Activated CD8-positive, alpha-beta T cell treated with anti-CD3 and anti-CD28 coated beads, Interleukin-2, amount 10 ng/mL, durations not matched to agents 7 days and 5 days (primary cell): ENCODE measurements at regions not wholly inside any gene's neighbourhood (a gene's known extent, or its start where the extent isn't known, plus 50 kb on each side); places are given as distances from the start of the nearest gene placed in this dataset.

Experiments used
- ATAC-seq: fragments of 150-1000 bp; cut with Tn5 transposase; one replicate; pipeline ENCODE4 v1.10.0; 2021; ENCODE audit warnings: moderate library complexity
- CTCF ChIA-PET: fragments of 350-600 bp; sonication (Branson Sonifier 250); formaldehyde crosslinking; loops from one replicate; lab custom pipeline; 2021; ENCODE audit warnings: antibody characterized with exemption; lab: Charles Lee
- POLR2A ChIA-PET: fragments of 350-600 bp; sonication (Branson Sonifier 250); formaldehyde crosslinking; loops from one replicate; lab custom pipeline; 2021; ENCODE audit warnings: antibody characterized with exemption; lab: Charles Lee
- DNase-seq: peaks from one replicate; pipeline ENCODE4 v3.0.0-alpha.2; 2020
- H3K27ac Mint-ChIP-seq: one replicate; pipeline ENCODE4 v1.8.0; 2021; ENCODE audit warnings: mild to moderate bottlenecking, mixed read lengths
- H3K27me3 Mint-ChIP-seq: one replicate; pipeline ENCODE4 v1.8.0; 2021; ENCODE audit warnings: low read depth, mixed read lengths
- H3K36me3 Mint-ChIP-seq: one replicate; pipeline ENCODE4 v1.8.0; 2021; ENCODE audit warnings: low read depth, mixed read lengths
- H3K4me1 Mint-ChIP-seq: one replicate; pipeline ENCODE4 v1.8.0; 2021; ENCODE audit warnings: low read depth, mixed read lengths
- H3K4me3 Mint-ChIP-seq: one replicate; pipeline ENCODE4 v1.8.0; 2021; ENCODE audit warnings: mild to moderate bottlenecking, mixed read lengths
- H3K9me3 Mint-ChIP-seq: one replicate; pipeline ENCODE4 v1.8.0; 2022; ENCODE audit warnings: mixed read lengths; ENCODE audit not compliant: insufficient read depth

DNA sequence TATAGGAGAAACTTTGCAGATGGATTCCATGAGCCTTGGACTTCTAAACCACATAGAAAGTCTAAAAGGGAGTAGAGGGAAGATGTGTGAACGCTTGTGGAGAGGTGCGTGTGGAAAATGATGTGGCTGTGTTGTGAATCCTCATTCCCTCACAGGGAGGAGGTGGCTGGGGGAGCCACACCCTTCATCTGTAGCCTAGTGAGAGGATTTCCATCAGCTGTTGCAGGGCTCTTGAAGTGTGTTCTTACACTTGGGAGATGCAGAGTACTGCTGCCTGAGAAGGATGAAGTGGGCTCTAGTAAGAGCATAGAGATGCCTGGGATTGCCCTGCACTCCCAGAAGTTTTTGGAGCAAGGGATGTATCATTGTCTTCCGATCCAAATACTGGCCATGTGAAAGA is 279.6 kb downstream of the QKI start:
- H3K36me3 Mint-ChIP-seq = no peaks in the 10 kb centered on the region
- DNase-seq (no peak), ATAC-seq (no peak)
- no peaks in the 10 kb centered on the region for H3K9me3 Mint-ChIP-seq
- peaks cover 9% of the 10 kb centered on the region for H3K27me3 Mint-ChIP-seq
- ChIA-PET CTCF (no interaction called here), POLR2A (no interaction called here)
- no peak overlapping the region for H3K27ac Mint-ChIP-seq
- H3K4me3 Mint-ChIP-seq = no peak overlapping the region
- no peaks in the 10 kb centered on the region for H3K4me1 Mint-ChIP-seq

- no peak overlapping the region for H3K4me3 Mint-ChIP-seq
- POLR2A ChIA-PET = no interaction called here
- H3K9me3 Mint-ChIP-seq = no peaks in the 10 kb centered on the region
- peaks cover 8% of the 10 kb centered on the region for H3K27me3 Mint-ChIP-seq
- DNase-seq = no peak
- no peak for ATAC-seq
- CTCF ChIA-PET = no interaction called here
- H3K27ac Mint-ChIP-seq = no peak overlapping the region
- H3K4me1 Mint-ChIP-seq = no peaks in the 10 kb centered on the region
- H3K36me3 Mint-ChIP-seq = no peaks in the 10 kb centered on the region
Observed at GRCh38 chr6:163691049-163691448, 276.5 kb downstream of the QKI start.

DNA sequence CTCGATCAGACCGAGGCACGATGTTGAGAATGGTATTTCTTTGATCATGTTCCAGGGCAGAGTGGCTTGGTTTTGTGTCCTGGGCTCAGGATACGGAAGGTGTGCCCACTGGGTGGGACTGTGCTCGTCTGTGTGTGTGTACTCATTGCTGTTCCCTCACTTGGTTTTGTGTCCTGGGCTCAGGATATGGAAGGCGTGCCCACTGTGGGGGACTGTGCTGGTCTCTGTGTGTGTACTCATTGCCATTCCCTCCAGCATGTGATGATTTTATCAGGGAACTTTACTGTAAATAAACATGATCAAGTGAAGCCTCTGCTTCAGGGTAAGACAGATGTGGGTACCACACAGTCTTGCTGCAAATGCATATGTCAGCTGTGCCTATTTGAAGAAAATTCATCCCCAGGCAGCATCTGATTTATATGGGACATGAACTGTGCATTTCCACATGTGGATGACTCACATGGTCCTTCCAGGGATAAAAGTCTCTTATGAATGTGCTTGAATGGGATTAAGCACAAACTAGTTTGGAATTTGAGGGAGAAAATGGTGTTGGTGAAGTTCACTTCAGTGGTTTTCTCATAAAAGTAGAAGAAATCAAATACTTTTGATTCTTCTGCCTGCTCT is 274.3 kb downstream of the QKI start:
- H3K9me3 Mint-ChIP-seq = no peaks in the 10 kb centered on the region
- ChIA-PET CTCF (no interaction called here), POLR2A (no interaction called here)
- peaks cover 8% of the 10 kb centered on the region for H3K27me3 Mint-ChIP-seq
- DNase-seq (no peak), ATAC-seq (no peak)
- H3K27ac Mint-ChIP-seq = no peak overlapping the region
- H3K36me3 Mint-ChIP-seq = no peaks in the 10 kb centered on the region
- no peaks in the 10 kb centered on the region for H3K4me1 Mint-ChIP-seq
- no peak overlapping the region for H3K4me3 Mint-ChIP-seq

GRCh38 chr6:163687075-163687474 is 272.6 kb downstream of the QKI start:
- ChIA-PET CTCF (no interaction called here), POLR2A (no interaction called here)
- DNase-seq (no peak), ATAC-seq (no peak)
- Mint-ChIP-seq H3K27me3 (peaks cover 11% of the 10 kb centered on the region), H3K27ac (no peak overlapping the region), H3K4me1 (no peaks in the 10 kb centered on the region), H3K9me3 (no peaks in the 10 kb centered on the region), H3K36me3 (no peaks in the 10 kb centered on the region), H3K4me3 (no peak overlapping the region)

DNA sequence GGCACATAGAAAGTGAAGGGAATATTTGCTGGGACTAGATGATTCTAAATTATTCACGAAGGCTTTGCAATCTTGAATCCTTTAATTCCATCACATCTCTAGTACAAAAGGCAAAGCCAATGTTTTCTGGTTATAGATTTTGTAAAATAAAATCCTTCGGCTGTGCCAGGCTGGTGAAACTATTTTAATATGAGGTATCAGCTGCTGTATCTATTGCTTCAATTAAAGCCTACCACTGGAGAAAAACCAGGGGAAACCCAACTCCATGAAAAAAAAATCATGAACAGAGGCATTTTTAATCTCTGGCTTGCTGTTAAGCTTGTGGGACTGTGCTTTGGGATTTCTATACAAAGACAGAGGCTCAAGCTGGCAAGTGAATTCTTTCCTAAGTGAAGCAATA is 271.8 kb downstream of the QKI start:
- H3K27me3 Mint-ChIP-seq = peaks cover 11% of the 10 kb centered on the region
- H3K27ac Mint-ChIP-seq = no peak overlapping the region
- ChIA-PET POLR2A (no interaction called here), CTCF (no interaction called here)
- no peaks in the 10 kb centered on the region for H3K9me3 Mint-ChIP-seq
- no peak overlapping the region for H3K4me3 Mint-ChIP-seq
- ATAC-seq (no peak), DNase-seq (no peak)
- H3K36me3 Mint-ChIP-seq = no peaks in the 10 kb centered on the region
- no peaks in the 10 kb centered on the region for H3K4me1 Mint-ChIP-seq

GRCh38 chr6:163683105-163683622 is 268.6 kb downstream of the QKI start:
- Mint-ChIP-seq H3K36me3 (no peaks in the 10 kb centered on the region), H3K27me3 (peaks cover 9% of the 10 kb centered on the region), H3K4me3 (no peak overlapping the region), H3K27ac (no peak overlapping the region), H3K4me1 (no peaks in the 10 kb centered on the region), H3K9me3 (no peaks in the 10 kb centered on the region)
- ChIA-PET POLR2A (no interaction called here), CTCF (no interaction called here)
- ATAC-seq (no peak), DNase-seq (no peak)

- Mint-ChIP-seq H3K9me3 (no peaks in the 10 kb centered on the region), H3K27ac (no peak overlapping the region), H3K27me3 (peaks cover 10% of the 10 kb centered on the region), H3K4me3 (no peak overlapping the region), H3K4me1 (no peaks in the 10 kb centered on the region), H3K36me3 (no peaks in the 10 kb centered on the region)
- ATAC-seq (no peak), DNase-seq (no peak)
- ChIA-PET CTCF (no interaction called here), POLR2A (no interaction called here)
Observed at GRCh38 chr6:163679753-163680152, 265.2 kb downstream of the QKI start.

DNA sequence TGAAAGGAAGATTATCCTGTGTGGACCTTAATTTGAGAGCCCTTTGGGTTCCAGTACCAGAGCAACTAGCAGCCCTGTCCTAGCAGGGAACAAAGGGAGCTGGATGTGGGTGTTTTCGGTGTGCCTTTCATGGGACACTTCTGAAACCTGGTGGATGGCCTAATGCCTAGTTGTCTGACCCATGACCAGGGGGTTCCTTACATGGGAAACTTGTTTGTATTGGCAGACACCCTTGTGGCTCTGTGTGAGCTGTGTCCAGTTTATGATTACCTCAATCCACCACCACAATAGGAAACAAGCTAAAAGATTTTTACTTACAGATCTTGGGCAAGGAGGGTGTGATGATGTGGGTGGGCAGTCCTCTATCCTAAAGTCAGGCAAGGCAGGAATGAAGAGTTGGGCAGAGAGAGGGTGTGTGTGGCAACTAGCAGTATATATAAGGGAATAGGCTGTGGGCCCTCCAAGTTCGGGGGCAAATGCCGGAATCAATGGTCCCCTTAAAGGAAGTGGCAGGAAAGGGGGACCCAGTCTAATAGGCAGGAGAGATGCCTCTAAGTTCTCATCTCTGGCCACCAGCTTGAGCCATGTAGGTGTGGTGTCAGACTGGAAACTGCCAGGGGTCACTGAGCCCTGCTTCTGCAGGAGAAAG is 264.6 kb downstream of the QKI start:
- CTCF ChIA-PET = no interaction called here
- H3K4me1 Mint-ChIP-seq = no peaks in the 10 kb centered on the region
- no peak for DNase-seq
- H3K4me3 Mint-ChIP-seq = no peak overlapping the region
- H3K36me3 Mint-ChIP-seq = no peaks in the 10 kb centered on the region
- no peaks in the 10 kb centered on the region for H3K9me3 Mint-ChIP-seq
- POLR2A ChIA-PET = no interaction called here
- no peak overlapping the region for H3K27ac Mint-ChIP-seq
- no peak for ATAC-seq
- H3K27me3 Mint-ChIP-seq = peaks cover 13% of the 10 kb centered on the region

DNA sequence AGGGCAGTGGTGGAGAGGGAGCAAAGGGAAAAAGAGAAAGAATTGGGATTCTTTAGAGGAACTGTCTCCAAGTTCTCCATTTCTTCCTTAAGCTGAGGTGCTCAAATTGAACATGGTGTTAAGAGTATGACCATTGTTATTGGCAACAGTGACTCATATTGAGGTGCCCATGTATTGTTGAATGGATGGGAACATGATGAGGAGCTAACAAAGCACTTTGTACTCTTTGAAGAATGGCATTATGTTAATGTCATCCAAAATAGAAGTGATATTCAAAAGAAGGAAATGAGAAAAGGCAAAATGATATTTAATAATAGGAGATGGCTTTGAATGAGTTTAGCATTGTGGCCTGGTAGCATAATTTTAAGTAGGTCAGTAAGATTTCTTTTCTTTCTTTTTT is 261.1 kb downstream of the QKI start:
- ATAC-seq (no peak), DNase-seq (no peak)
- Mint-ChIP-seq H3K4me3 (no peak overlapping the region), H3K4me1 (no peaks in the 10 kb centered on the region), H3K27ac (no peak overlapping the region), H3K9me3 (no peaks in the 10 kb centered on the region), H3K36me3 (no peaks in the 10 kb centered on the region), H3K27me3 (peaks cover 8% of the 10 kb centered on the region)
- POLR2A ChIA-PET = no interaction called here
- CTCF ChIA-PET = no interaction called here

DNA sequence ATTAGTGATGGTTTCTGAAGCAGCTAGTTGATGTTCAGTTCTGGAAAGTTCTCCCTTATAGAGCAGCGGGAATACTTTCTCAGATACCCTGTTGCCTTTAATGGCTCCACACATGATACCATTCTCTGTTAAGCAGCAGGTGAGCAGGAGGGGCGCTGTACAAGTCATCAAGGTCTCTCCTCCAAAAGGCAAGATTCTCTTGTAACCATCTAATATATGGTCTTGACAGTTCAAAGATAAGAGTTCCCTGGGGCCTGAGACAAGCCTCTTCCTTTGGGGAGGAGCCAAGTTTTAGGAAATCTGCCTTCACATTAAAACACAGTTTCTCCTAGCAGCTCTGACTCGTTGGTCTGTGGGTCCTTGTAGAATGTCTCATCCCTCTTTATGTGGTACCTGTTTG is 258.2 kb downstream of the QKI start:
- Mint-ChIP-seq H3K4me3 (no peak overlapping the region), H3K27ac (no peak overlapping the region), H3K36me3 (no peaks in the 10 kb centered on the region), H3K4me1 (peaks cover 6% of the 10 kb centered on the region), H3K27me3 (peaks cover 8% of the 10 kb centered on the region), H3K9me3 (no peaks in the 10 kb centered on the region)
- DNase-seq (no peak), ATAC-seq (no peak)
- ChIA-PET POLR2A (no interaction called here), CTCF (no interaction called here)

DNA sequence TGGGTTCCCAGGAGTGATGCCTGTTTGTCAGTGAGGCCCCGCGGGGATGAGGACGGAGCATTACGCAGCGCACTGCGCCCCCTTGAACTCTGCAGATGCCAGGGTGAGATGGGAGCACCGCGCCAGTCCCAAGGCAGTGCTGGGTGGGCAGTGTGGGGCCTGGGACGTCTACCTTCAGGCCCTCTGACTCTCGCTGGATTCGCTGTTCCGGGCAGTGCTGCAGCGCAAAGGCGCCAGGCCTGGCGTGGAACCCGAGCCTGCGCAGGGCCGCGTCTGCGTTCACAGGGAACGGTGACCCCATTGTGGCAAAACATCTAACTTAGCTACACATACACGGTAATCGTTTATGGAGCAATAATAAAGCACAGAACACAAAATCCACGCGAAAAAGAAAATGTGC is 257.3 kb downstream of the QKI start:
- POLR2A ChIA-PET = no interaction called here
- DNase-seq = no peak
- CTCF ChIA-PET = no interaction called here
- ATAC-seq = no peak
- H3K27me3 Mint-ChIP-seq = peaks cover 8% of the 10 kb centered on the region
- H3K9me3 Mint-ChIP-seq = no peaks in the 10 kb centered on the region
- H3K4me3 Mint-ChIP-seq = no peak overlapping the region
- H3K4me1 Mint-ChIP-seq = peaks cover 13% of the 10 kb centered on the region
- H3K36me3 Mint-ChIP-seq = no peaks in the 10 kb centered on the region
- no peak overlapping the region for H3K27ac Mint-ChIP-seq

- H3K4me1 Mint-ChIP-seq = peaks cover 16% of the 10 kb centered on the region
Observed at GRCh38 chr6:163671355-163671754, 256.8 kb downstream of the QKI start.

More at GRCh38 chr6:163671355-163671754, 256.8 kb downstream of the QKI start:
- no peaks in the 10 kb centered on the region for H3K36me3 Mint-ChIP-seq
- no peaks in the 10 kb centered on the region for H3K9me3 Mint-ChIP-seq
- no peak overlapping the region for H3K4me3 Mint-ChIP-seq
- ATAC-seq (no peak), DNase-seq (no peak)
- ChIA-PET POLR2A (no interaction called here), CTCF (no interaction called here)
- H3K27me3 Mint-ChIP-seq = peaks cover 8% of the 10 kb centered on the region
- H3K27ac Mint-ChIP-seq = no peak overlapping the region
